GM21576 (cell line): ENCODE measurements at regions not wholly inside any gene's neighbourhood (a gene's known extent, or its start where the extent isn't known, plus 50 kb on each side); places are given as distances from the start of the nearest gene placed in this dataset.

Experiments used
- ATAC-seq: cut with Tn5 transposase; IDR thresholded peaks from one replicate; pipeline ENCODE4 v1.9.1; 2021; ENCODE audit warnings: mild to moderate bottlenecking, moderate library complexity; ENCODE audit not compliant: unreplicated experiment

- no peak for ATAC-seq
Observed at GRCh38 chr5:173796721-173797495, 91.2 kb upstream of the CPEB4 start.

GRCh38 chr5:173798127-173798810 lies 89.9 kb upstream of the CPEB4 start:
- no peak for ATAC-seq

- ATAC-seq: no peak
Observed at GRCh38 chr5:173800340-173800739, 87.8 kb upstream of the CPEB4 start.

GRCh38 chr5:173801006-173801405 lies 87.1 kb upstream of the CPEB4 start:
- no peak for ATAC-seq

- ATAC-seq: no peak
Observed at GRCh38 chr5:173802670-173803165, 85.4 kb upstream of the CPEB4 start.

GRCh38 chr5:173804579-173804978 lies 83.6 kb upstream of the CPEB4 start:
- no peak for ATAC-seq

- no peak for ATAC-seq
Observed at GRCh38 chr5:173806270-173807035, 81.7 kb upstream of the CPEB4 start.

- ATAC-seq: no peak
Observed at GRCh38 chr5:173807181-173807655, 80.9 kb upstream of the CPEB4 start.

- no peak for ATAC-seq
Observed at GRCh38 chr5:173808079-173808808, 79.9 kb upstream of the CPEB4 start.

GRCh38 chr5:173809014-173809413 lies 79.1 kb upstream of the CPEB4 start:
- no peak for ATAC-seq

GRCh38 chr5:173812811-173813550 lies 75.2 kb upstream of the CPEB4 start:
- no peak for ATAC-seq

GRCh38 chr5:173814053-173814452 lies 74.1 kb upstream of the CPEB4 start:
- ATAC-seq: no peak

GRCh38 chr5:173815571-173815970 lies 72.6 kb upstream of the CPEB4 start:
- ATAC-seq: no peak

GRCh38 chr5:173816728-173817127 lies 71.4 kb upstream of the CPEB4 start:
- ATAC-seq: no peak

- ATAC-seq: no peak
Observed at GRCh38 chr5:173817561-173817960, 70.6 kb upstream of the CPEB4 start.

- no peak for ATAC-seq
Observed at GRCh38 chr5:173819521-173819920, 68.6 kb upstream of the CPEB4 start.

GRCh38 chr5:173823274-173823644 lies 64.9 kb upstream of the CPEB4 start:
- no peak for ATAC-seq

- ATAC-seq: no peak
Observed at GRCh38 chr5:173823721-173824567, 64.2 kb upstream of the CPEB4 start.

- no peak for ATAC-seq
Observed at GRCh38 chr5:173825215-173825865, 62.8 kb upstream of the CPEB4 start.
